MV-4-11 (cell line): ENCODE measurements at regions not wholly inside any gene's neighbourhood (a gene's known extent, or its start where the extent isn't known, plus 50 kb on each side); places are given as distances from the start of the nearest gene placed in this dataset.
A peak's percentile ranks its signal among the peaks of the same experiment; 100 is the strongest.
"Not testable (repeated sequence)": the region's sequence is repeated elsewhere in the genome, so short reads cannot be mapped to it uniquely, and the experiment has no call there.

ENCODE experiments used
- DNase-seq: peaks from one replicate; lab custom pipeline; 2025; lab: John Stamatoyannopoulos, UW

- DNase-seq: peak; percentile 59
Measured at GRCh38 chr18:76720683-76721082, 101.7 kb upstream of the ZNF236 start.

GRCh38 chr18:76715012-76715610, 107.2 kb upstream of the ZNF236 start:
- no peak for DNase-seq

GRCh38 chr18:76713432-76713831, 108.9 kb upstream of the ZNF236 start:
- no peak for DNase-seq

GRCh38 chr18:76712511-76713140, 109.7 kb upstream of the ZNF236 start:
- peak; percentile 49 for DNase-seq

- no peak for DNase-seq
Measured at GRCh38 chr18:76710646-76711520, 111.5 kb upstream of the ZNF236 start.

- peak; percentile 56 for DNase-seq
Measured at GRCh38 chr18:76709659-76710645, 112.4 kb upstream of the ZNF236 start.

GRCh38 chr18:76708722-76709353, 113.5 kb upstream of the ZNF236 start:
- no peak for DNase-seq

GRCh38 chr18:76708071-76708721, 114.2 kb upstream of the ZNF236 start:
- no peak for DNase-seq

- no peak for DNase-seq
Measured at GRCh38 chr18:76707534-76707933, 114.8 kb upstream of the ZNF236 start.

- not testable (repeated sequence) for DNase-seq
Measured at GRCh38 chr18:76704589-76704988, 117.8 kb upstream of the ZNF236 start.

- DNase-seq: no peak
Measured at GRCh38 chr18:76699923-76700322, 122.4 kb upstream of the ZNF236 start.

GRCh38 chr18:76697441-76697901, 124.9 kb upstream of the ZNF236 start:
- no peak for DNase-seq

GRCh38 chr18:76691800-76692199, 130.6 kb upstream of the ZNF236 start:
- no peak for DNase-seq

GRCh38 chr18:76689646-76690264, 132.6 kb upstream of the ZNF236 start:
- DNase-seq: no peak

- peak; percentile 24 for DNase-seq
Measured at GRCh38 chr18:76688724-76689472, 133.5 kb upstream of the ZNF236 start.

- DNase-seq: peak; percentile 39
Measured at GRCh38 chr18:76687304-76687962, 134.9 kb upstream of the ZNF236 start.

- DNase-seq: peak; percentile 71
Measured at GRCh38 chr18:76686737-76687231, 135.6 kb upstream of the ZNF236 start.

GRCh38 chr18:76685860-76686259, 136.5 kb upstream of the ZNF236 start:
- DNase-seq: no peak

- no peak for DNase-seq
Measured at GRCh38 chr18:76685402-76685801, 137.0 kb upstream of the ZNF236 start.
